H7 (cell line): ENCODE measurements at regions not wholly inside any gene's neighbourhood (a gene's known extent, or its start where the extent isn't known, plus 50 kb on each side); places are given as distances from the start of the nearest gene placed in this dataset.

ENCODE experiments used
- DNase-seq: peaks from one replicate; pipeline ENCODE4 v3.0.0; 2012
- H3K27me3 ChIP-seq: 2 replicates; pipeline ENCODE4 v1.6.0; 2011; ENCODE audit warnings: mild to moderate bottlenecking, low read length; ENCODE audit not compliant: control insufficient read depth, insufficient read depth
- H3K36me3 ChIP-seq: replicated peaks from 2 replicates; pipeline ENCODE4 v1.5.1; 2011; ENCODE audit warnings: low read length; ENCODE audit not compliant: control insufficient read depth, insufficient read depth
- H3K4me3 ChIP-seq: 2 replicates; pipeline ENCODE4 v1.5.1; 2011; ENCODE audit warnings: low read depth, mild to moderate bottlenecking, control low read depth, low read length, moderate library complexity; ENCODE audit not compliant: insufficient read depth

- Histone ChIP-seq H3K27me3 (no peaks in the 10 kb centered on the region), H3K4me3 (no peak overlapping the region), H3K36me3 (no peaks in the 10 kb centered on the region; the same call in 1 of the 2 replicates)
- DNase-seq: no peak
Measured at GRCh38 chr16:27684047-27684446, 134.1 kb downstream of the KATNIP start.

- DNase-seq: no peak
- H3K27me3 ChIP-seq: no peaks in the 10 kb centered on the region
- H3K4me3 ChIP-seq: no peak overlapping the region
- no peaks in the 10 kb centered on the region for H3K36me3 ChIP-seq
Measured at GRCh38 chr16:27685807-27686206, 135.9 kb downstream of the KATNIP start.

- Histone ChIP-seq H3K27me3 (no peaks in the 10 kb centered on the region), H3K36me3 (no peaks in the 10 kb centered on the region), H3K4me3 (no peak overlapping the region)
- DNase-seq: no peak
Measured at GRCh38 chr16:27686926-27687325, 137.0 kb downstream of the KATNIP start.

- no peaks in the 10 kb centered on the region for H3K27me3 ChIP-seq
- no peaks in the 10 kb centered on the region for H3K36me3 ChIP-seq
- H3K4me3 ChIP-seq: no peak overlapping the region
Measured at GRCh38 chr16:27687605-27688004, 137.7 kb downstream of the KATNIP start.

GRCh38 chr16:27689711-27690110 is 139.8 kb downstream of the KATNIP start:
- Histone ChIP-seq H3K36me3 (no peaks in the 10 kb centered on the region), H3K27me3 (no peaks in the 10 kb centered on the region), H3K4me3 (no peak overlapping the region)
- no peak for DNase-seq

More at GRCh38 chr16:27687605-27688004, 137.7 kb downstream of the KATNIP start:
- DNase-seq: no peak

GRCh38 chr16:27690608-27691007 is 140.7 kb downstream of the KATNIP start:
- Histone ChIP-seq H3K27me3 (no peaks in the 10 kb centered on the region), H3K4me3 (no peak overlapping the region), H3K36me3 (no peaks in the 10 kb centered on the region)
- DNase-seq: peak; percentile 63

GRCh38 chr16:27691721-27692120 is 141.8 kb downstream of the KATNIP start:
- Histone ChIP-seq H3K27me3 (no peaks in the 10 kb centered on the region), H3K4me3 (no peak overlapping the region), H3K36me3 (no peaks in the 10 kb centered on the region)
- no peak for DNase-seq

- no peak for DNase-seq
- Histone ChIP-seq H3K4me3 (no peak overlapping the region), H3K27me3 (no peaks in the 10 kb centered on the region), H3K36me3 (no peaks in the 10 kb centered on the region)
Measured at GRCh38 chr16:27692576-27692975, 142.6 kb downstream of the KATNIP start.

- no peak for DNase-seq
- Histone ChIP-seq H3K27me3 (no peaks in the 10 kb centered on the region), H3K4me3 (no peak overlapping the region), H3K36me3 (no peaks in the 10 kb centered on the region)
Measured at GRCh38 chr16:27695161-27695560, 145.2 kb downstream of the KATNIP start.

GRCh38 chr16:27698266-27698665 is 148.3 kb downstream of the KATNIP start:
- Histone ChIP-seq H3K36me3 (no peaks in the 10 kb centered on the region), H3K27me3 (no peaks in the 10 kb centered on the region), H3K4me3 (no peak overlapping the region)
- peak; percentile 87 for DNase-seq

GRCh38 chr16:27698746-27699145 is 148.8 kb downstream of the KATNIP start:
- no peak for DNase-seq
- Histone ChIP-seq H3K4me3 (no peak overlapping the region), H3K36me3 (no peaks in the 10 kb centered on the region), H3K27me3 (no peaks in the 10 kb centered on the region)

- no peaks in the 10 kb centered on the region for H3K27me3 ChIP-seq
- no peak overlapping the region for H3K4me3 ChIP-seq
- H3K36me3 ChIP-seq: no peaks in the 10 kb centered on the region
- DNase-seq: no peak
Measured at GRCh38 chr16:27699540-27699939, 149.6 kb downstream of the KATNIP start.

GRCh38 chr16:27700304-27700995 is 150.5 kb downstream of the KATNIP start:
- Histone ChIP-seq H3K36me3 (no peaks in the 10 kb centered on the region), H3K4me3 (no peak overlapping the region), H3K27me3 (no peaks in the 10 kb centered on the region)
- no peak for DNase-seq

- H3K27me3 ChIP-seq: no peaks in the 10 kb centered on the region
- no peak overlapping the region for H3K4me3 ChIP-seq
- DNase-seq: no peak
- no peaks in the 10 kb centered on the region for H3K36me3 ChIP-seq
Measured at GRCh38 chr16:27701381-27701780, 151.4 kb downstream of the KATNIP start.

GRCh38 chr16:27703121-27703520 is 153.2 kb downstream of the KATNIP start:
- Histone ChIP-seq H3K27me3 (no peaks in the 10 kb centered on the region), H3K4me3 (no peak overlapping the region), H3K36me3 (no peaks in the 10 kb centered on the region)
- DNase-seq: no peak

GRCh38 chr16:27703545-27703944 is 153.6 kb downstream of the KATNIP start:
- DNase-seq: no peak
- H3K4me3 ChIP-seq: no peak overlapping the region
- H3K36me3 ChIP-seq: no peaks in the 10 kb centered on the region
- no peaks in the 10 kb centered on the region for H3K27me3 ChIP-seq
